ENCODE measurements at regions not wholly inside any gene's neighbourhood (a gene's known extent, or its start where the extent isn't known, plus 50 kb on each side); places are given as distances from the start of the nearest gene placed in this dataset.

- CTCF ChIA-PET = no interaction called here
- Histone ChIP-seq H3K36me3 (ENCODE audit: control insufficient read depth in 1 of 2, insufficient read depth in 2 of 2, low read length in 2 of 2) (no peaks in the 10 kb centered on the region), H3K9me2 (ENCODE audit: insufficient read depth) (no peaks in the 10 kb centered on the region), H3K9me3 (ENCODE audit: control insufficient read depth in 1 of 2, insufficient read depth in 1 of 2, low read depth in 1 of 2, low read length in 2 of 2) (peaks cover 10 to 20% of the 10 kb centered on the region in 2 experiments; a peak in 2 of 4 replicates), H3K27me3 (ENCODE audit: insufficient read depth, low read length) (no peaks in the 10 kb centered on the region), H3K4me2 (ENCODE audit: low read length) (no peak overlapping the region), H3K9ac (ENCODE audit: low read length) (no peak overlapping the region), H3K79me2 (ENCODE audit: insufficient read depth, low read length) (no peaks in the 10 kb centered on the region), H2AFZ (ENCODE audit: low read depth, low read length, poor library complexity, severe bottlenecking) (no peak overlapping the region), H3K4me1 (ENCODE audit: control insufficient read depth in 1 of 2, insufficient read depth in 2 of 2, low read length in 2 of 2) (no peaks in the 10 kb centered on the region), H3K4me3 (replicated peaks in 1 of 2; ENCODE audit: low read depth in 1 of 2, low read length in 2 of 2) (no peak overlapping the region), H3K27ac (ENCODE audit: low read depth, low read length) (no peak overlapping the region), H4K20me1 (ENCODE audit: insufficient read depth) (no peaks in the 10 kb centered on the region)
- TF ChIP-seq ZBTB33 (IDR thresholded peaks at IDR 0.05; ENCODE audit: extremely low read depth, insufficient replicate concordance, low read length) (no peak), EGR1 (IDR thresholded peaks at IDR 0.05; ENCODE audit: low read depth) (no peak), SIN3A (IDR thresholded peaks at IDR 0.05; ENCODE audit: low read depth) (no peak), SP1 (IDR thresholded peaks at IDR 0.05; ENCODE audit: low read depth) (no peak), JUND (IDR thresholded peaks at IDR 0.05) (no peak), POLR2AphosphoS5 (IDR thresholded peaks at IDR 0.05; ENCODE audit: low read depth, low read length) (no peak), CTCF (IDR thresholded peaks at IDR 0.05 in 2 of 3, conservative IDR thresholded peaks at IDR 0.05 in 1 of 3; ENCODE audit: borderline replicate concordance in 1 of 3, insufficient read depth in 1 of 3, low read depth in 2 of 3, low read length in 2 of 3) (no peak), CEBPB (IDR thresholded peaks at IDR 0.05; ENCODE audit: low read depth) (no peak), EZH2phosphoT487 (IDR thresholded peaks at IDR 0.05; ENCODE audit: borderline replicate concordance) (no peak), MAX (IDR thresholded peaks at IDR 0.05) (no peak)
- RAD21 ChIA-PET (ENCODE audit: low non-redundant PET in 1 of 2, low total read pairs in 2 of 2, uncharacterized antibody in 2 of 2, unreplicated experiment in 2 of 2) = no interaction called here
- DNase-seq (ENCODE audit: low read depth, low spot score) (no peak), ATAC-seq (no peak)
- POLR2A ChIA-PET = no interaction called here
- intact Hi-C loops (cut with micrococcal nuclease) = no loop called here
- no TSS peak for BruUV-seq (replicated peaks)
These were observed 275.2 kb upstream of the MGMT start for GRCh38 chr10:129191797-129192196.
